C4-2B (cell line): ENCODE measurements at regions not wholly inside any gene's neighbourhood (a gene's known extent, or its start where the extent isn't known, plus 50 kb on each side); places are given as distances from the start of the nearest gene placed in this dataset.

ENCODE experiments used
- CTCF ChIP-seq: fragments of 450-650 bp; conservative IDR thresholded peaks from 2 replicates; pipeline ENCODE4 v1.5.1; 2017; ENCODE audit warnings: mild to moderate bottlenecking
- ZFX ChIP-seq: fragments of 450-650 bp; IDR thresholded peaks from 2 replicates; pipeline ENCODE4 v1.6.1; 2017

DNA sequence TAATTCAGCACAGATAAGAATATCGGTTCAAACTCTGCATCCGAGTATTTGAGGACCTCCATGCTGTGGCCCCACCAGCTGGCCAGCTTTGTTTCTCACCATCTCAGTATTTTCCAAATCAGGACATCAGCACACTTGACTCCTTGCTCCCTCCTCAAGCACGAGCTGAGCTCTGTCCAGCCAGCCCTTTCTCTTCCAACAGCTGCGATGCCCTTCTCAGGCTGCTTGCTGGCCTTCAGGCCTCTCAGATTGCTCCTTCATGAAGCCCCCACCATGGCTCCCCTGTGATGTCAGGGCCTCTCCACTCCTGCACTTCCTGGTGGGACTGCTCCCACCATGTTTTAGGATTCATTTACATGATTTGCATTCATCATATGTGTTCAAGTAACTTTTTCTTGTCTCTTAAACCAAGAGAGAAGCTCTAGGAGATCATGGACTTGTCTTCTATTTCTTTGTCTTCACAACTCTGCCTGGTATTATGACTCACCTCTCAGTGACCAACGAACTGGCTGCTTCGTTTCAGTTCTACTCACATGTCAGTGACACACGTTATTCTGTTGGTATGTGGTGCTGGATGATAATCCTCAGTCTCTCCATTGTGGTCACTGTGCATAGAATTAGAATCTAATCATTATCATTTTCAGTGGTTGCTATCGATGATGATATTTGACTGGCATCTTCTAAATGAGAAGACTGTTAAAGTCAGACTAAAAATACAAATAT is 471.7 kb downstream of the EFNB2 start:
- TF ChIP-seq CTCF, result no peak
- no peak for TF ChIP-seq ZFX
